ENCODE measurements at regions not wholly inside any gene's neighbourhood (a gene's known extent, or its start where the extent isn't known, plus 50 kb on each side); places are given as distances from the start of the nearest gene placed in this dataset.

GRCh38 chr12:119931402-119931801, 54.3 kb upstream of the CIT start:
- intact Hi-C loops (cut with micrococcal nuclease) = no loop called here

GRCh38 chr12:119932921-119933320, 55.8 kb upstream of the CIT start:
- intact Hi-C loops (cut with micrococcal nuclease) = no loop called here

GRCh38 chr12:119934780-119935179, 54.3 kb upstream of the BICDL1 start:
- intact Hi-C loops (cut with micrococcal nuclease) = loop anchor here (5.0 kb wide), 1 partner anchor 153 kb away; no protein-coding TSS in a partner anchor

- intact Hi-C loops (cut with micrococcal nuclease) = loop anchor here (5.0 kb wide), 1 partner anchor 150 kb away; no protein-coding TSS in a partner anchor
Measured at GRCh38 chr12:119936705-119937311, 52.2 kb upstream of the BICDL1 start.

- intact Hi-C loops (cut with micrococcal nuclease) = loop anchor here (5.0 kb wide), 1 partner anchor 149 kb away; no protein-coding TSS in a partner anchor
Measured at GRCh38 chr12:119938049-119938667, 50.9 kb upstream of the BICDL1 start.
